SU-DHL-6 (cell line): ENCODE measurements at regions not wholly inside any gene's neighbourhood (a gene's known extent, or its start where the extent isn't known, plus 50 kb on each side); places are given as distances from the start of the nearest gene placed in this dataset.

Experiments used
- EZH2phosphoT487 ChIP-seq: fragments of 200-600 bp; sonication (generic), shearing (Covaris generic); conservative IDR thresholded peaks from 2 replicates; pipeline ENCODE4 v1.6.1; 2018; ENCODE audit warnings: mild to moderate bottlenecking, antibody characterized with exemption, low read length, moderate library complexity, mixed read lengths
- TF ChIP-seq, protein P1 (sequence below): fragments of 200-600 bp; sonication (generic); IDR thresholded peaks from one replicate; pipeline ENCODE4 v1.5.1; 2017; ENCODE audit warnings: antibody characterized with exemption, mild to moderate bottlenecking, low read length, moderate library complexity; ENCODE audit not compliant: insufficient read depth, poor library complexity, severe bottlenecking

DNA sequence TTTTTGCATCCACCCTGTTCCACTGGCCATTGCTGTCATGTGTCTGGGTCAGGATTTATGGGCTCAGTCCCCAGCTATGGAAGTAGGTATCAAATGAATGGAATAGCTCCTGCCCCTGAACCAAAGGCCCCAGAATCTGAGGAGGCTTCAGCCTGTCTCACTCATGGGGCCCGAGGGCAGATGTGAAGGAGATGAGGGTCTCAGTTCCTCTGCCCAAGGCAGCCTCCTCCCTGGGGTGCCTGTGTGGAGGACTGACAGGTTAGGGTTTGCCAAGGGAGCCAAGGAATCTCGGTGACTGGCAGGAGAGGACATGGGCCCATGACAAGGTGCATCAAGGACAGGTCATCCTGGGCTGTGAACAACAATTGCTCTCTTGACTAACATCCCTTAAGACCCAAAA lies 70.4 kb downstream of the CPN2 start:
- TF ChIP-seq, protein P1, sequence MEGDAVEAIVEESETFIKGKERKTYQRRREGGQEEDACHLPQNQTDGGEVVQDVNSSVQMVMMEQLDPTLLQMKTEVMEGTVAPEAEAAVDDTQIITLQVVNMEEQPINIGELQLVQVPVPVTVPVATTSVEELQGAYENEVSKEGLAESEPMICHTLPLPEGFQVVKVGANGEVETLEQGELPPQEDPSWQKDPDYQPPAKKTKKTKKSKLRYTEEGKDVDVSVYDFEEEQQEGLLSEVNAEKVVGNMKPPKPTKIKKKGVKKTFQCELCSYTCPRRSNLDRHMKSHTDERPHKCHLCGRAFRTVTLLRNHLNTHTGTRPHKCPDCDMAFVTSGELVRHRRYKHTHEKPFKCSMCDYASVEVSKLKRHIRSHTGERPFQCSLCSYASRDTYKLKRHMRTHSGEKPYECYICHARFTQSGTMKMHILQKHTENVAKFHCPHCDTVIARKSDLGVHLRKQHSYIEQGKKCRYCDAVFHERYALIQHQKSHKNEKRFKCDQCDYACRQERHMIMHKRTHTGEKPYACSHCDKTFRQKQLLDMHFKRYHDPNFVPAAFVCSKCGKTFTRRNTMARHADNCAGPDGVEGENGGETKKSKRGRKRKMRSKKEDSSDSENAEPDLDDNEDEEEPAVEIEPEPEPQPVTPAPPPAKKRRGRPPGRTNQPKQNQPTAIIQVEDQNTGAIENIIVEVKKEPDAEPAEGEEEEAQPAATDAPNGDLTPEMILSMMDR, result no peak
- TF ChIP-seq EZH2phosphoT487, result no peak
